ENCODE measurements at regions not wholly inside any gene's neighbourhood (a gene's known extent, or its start where the extent isn't known, plus 50 kb on each side); places are given as distances from the start of the nearest gene placed in this dataset.

DNA sequence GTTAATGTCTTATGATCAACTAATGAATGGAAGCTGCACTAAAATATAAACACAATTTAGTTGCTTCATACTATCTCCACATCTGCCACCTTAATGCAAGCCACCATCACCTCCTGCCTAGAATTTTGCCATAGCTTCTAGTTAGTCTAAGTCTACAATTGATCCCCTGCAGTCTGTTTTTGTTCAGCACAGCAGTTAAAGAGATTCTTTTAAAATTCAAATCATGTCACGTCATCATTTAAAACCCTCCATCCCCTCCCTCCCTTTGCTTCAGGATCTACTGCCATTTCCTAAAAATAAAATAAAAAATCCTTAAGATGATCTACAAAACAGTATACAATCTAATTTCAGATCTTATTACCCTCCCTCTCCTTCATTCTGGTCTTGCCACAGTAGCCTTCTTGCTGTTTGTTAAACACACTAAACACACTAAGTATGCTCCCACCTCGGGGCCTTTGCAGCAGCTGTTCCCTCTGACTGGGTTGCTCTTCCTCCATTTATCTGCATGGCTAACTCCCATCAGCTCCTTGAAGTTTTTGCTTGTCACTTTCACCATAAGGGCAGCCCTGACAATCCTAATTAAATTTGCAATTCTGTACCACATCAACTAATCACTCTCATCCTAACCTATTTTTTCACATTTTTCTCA, 97.0 kb upstream of the FOXP2 start:
- intact Hi-C loops (cut with micrococcal nuclease) = no loop called here
- H3K4me3 ChIP-seq = no peak overlapping the region
- no peaks in the 10 kb centered on the region for H3K4me1 ChIP-seq
- H3K27ac ChIP-seq (replicated peaks) = no peak overlapping the region
- no peaks in the 10 kb centered on the region for H3K36me3 ChIP-seq
- DNase-seq = no peak
- H3K27me3 ChIP-seq (ENCODE audit: low read depth) = no peaks in the 10 kb centered on the region
- TF ChIP-seq, protein P1, sequence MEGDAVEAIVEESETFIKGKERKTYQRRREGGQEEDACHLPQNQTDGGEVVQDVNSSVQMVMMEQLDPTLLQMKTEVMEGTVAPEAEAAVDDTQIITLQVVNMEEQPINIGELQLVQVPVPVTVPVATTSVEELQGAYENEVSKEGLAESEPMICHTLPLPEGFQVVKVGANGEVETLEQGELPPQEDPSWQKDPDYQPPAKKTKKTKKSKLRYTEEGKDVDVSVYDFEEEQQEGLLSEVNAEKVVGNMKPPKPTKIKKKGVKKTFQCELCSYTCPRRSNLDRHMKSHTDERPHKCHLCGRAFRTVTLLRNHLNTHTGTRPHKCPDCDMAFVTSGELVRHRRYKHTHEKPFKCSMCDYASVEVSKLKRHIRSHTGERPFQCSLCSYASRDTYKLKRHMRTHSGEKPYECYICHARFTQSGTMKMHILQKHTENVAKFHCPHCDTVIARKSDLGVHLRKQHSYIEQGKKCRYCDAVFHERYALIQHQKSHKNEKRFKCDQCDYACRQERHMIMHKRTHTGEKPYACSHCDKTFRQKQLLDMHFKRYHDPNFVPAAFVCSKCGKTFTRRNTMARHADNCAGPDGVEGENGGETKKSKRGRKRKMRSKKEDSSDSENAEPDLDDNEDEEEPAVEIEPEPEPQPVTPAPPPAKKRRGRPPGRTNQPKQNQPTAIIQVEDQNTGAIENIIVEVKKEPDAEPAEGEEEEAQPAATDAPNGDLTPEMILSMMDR (IDR thresholded peaks at IDR 0.05; ENCODE audit: borderline replicate concordance) = no peak
- H3K9me3 ChIP-seq (replicated peaks) = no peaks in the 10 kb centered on the region

DNA sequence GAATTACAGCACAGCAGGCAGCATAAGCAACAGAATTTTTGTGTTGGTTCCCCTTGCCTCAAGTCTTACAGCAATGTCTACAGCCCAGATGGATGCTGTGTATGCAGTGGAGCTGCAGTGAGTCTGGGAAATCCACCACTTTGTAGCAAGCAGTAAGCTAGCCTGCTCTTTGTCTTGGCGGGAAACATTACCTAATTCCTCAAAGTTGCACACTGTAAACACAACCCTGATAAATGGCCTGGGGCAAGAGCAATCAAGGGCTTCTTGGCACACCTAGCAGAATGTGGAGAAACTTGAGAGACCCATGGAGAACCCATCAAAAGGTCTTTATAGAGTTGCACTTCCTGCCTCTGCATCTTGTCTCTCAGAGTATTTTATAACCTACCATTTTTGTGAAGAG, 102.0 kb upstream of the FOXP2 start:
- H3K27me3 ChIP-seq (ENCODE audit: low read depth) = no peaks in the 10 kb centered on the region
- no peak overlapping the region for H3K27ac ChIP-seq (replicated peaks)
- H3K9me3 ChIP-seq (replicated peaks) = no peaks in the 10 kb centered on the region
- H3K4me3 ChIP-seq = no peak overlapping the region
- no peak for DNase-seq
- no peaks in the 10 kb centered on the region for H3K36me3 ChIP-seq
- H3K4me1 ChIP-seq = no peaks in the 10 kb centered on the region
- TF ChIP-seq, protein P1 (IDR thresholded peaks at IDR 0.05; ENCODE audit: borderline replicate concordance) = no peak
- intact Hi-C loops (cut with micrococcal nuclease) = no loop called here

GRCh38 chr7:114310345-114311110, 104.1 kb upstream of the FOXP2 start:
- intact Hi-C loops (cut with micrococcal nuclease) = no loop called here
- Histone ChIP-seq H3K4me3 (no peak overlapping the region), H3K36me3 (no peaks in the 10 kb centered on the region), H3K27ac (replicated peaks) (no peak overlapping the region), H3K27me3 (ENCODE audit: low read depth) (no peaks in the 10 kb centered on the region), H3K4me1 (no peaks in the 10 kb centered on the region), H3K9me3 (replicated peaks) (no peaks in the 10 kb centered on the region)
- TF ChIP-seq, protein P1 (IDR thresholded peaks at IDR 0.05; ENCODE audit: borderline replicate concordance) = no peak
- DNase-seq = no peak

- TF ChIP-seq, protein P1 (IDR thresholded peaks at IDR 0.05; ENCODE audit: borderline replicate concordance) = no peak
- intact Hi-C loops (cut with micrococcal nuclease) = no loop called here
- Histone ChIP-seq H3K4me1 (no peaks in the 10 kb centered on the region), H3K27me3 (ENCODE audit: low read depth) (no peaks in the 10 kb centered on the region), H3K36me3 (no peaks in the 10 kb centered on the region), H3K27ac (replicated peaks) (no peak overlapping the region), H3K9me3 (replicated peaks) (no peaks in the 10 kb centered on the region), H3K4me3 (no peak overlapping the region)
- DNase-seq = no peak
These were observed 104.9 kb upstream of the FOXP2 start for GRCh38 chr7:114309729-114310128.

GRCh38 chr7:114303301-114303700, 111.3 kb upstream of the FOXP2 start:
- Histone ChIP-seq H3K27ac (replicated peaks) (no peak overlapping the region), H3K9me3 (replicated peaks) (no peaks in the 10 kb centered on the region), H3K27me3 (ENCODE audit: low read depth) (no peaks in the 10 kb centered on the region), H3K4me3 (no peak overlapping the region), H3K4me1 (no peaks in the 10 kb centered on the region), H3K36me3 (no peaks in the 10 kb centered on the region)
- TF ChIP-seq, protein P1 (IDR thresholded peaks at IDR 0.05; ENCODE audit: borderline replicate concordance) = no peak
- intact Hi-C loops (cut with micrococcal nuclease) = no loop called here
- no peak for DNase-seq
